ENCODE measurements at regions not wholly inside any gene's neighbourhood (a gene's known extent, or its start where the extent isn't known, plus 50 kb on each side); places are given as distances from the start of the nearest gene placed in this dataset.
A peak's percentile ranks its signal among the peaks of the same experiment; 100 is the strongest.

GRCh38 chr11:127496165-127496564 is 495.6 kb upstream of the KIRREL3 start:
- CTCF ChIA-PET, result no interaction called here
- FAIRE-seq, result no peak

GRCh38 chr11:127493330-127494022 is 492.9 kb upstream of the KIRREL3 start:
- Histone ChIP-seq H3K9me3 (no peaks in the 10 kb centered on the region), H3K4me1 (no peaks in the 10 kb centered on the region), H3K27ac (no peak overlapping the region), H3K4me3 (no peak overlapping the region), H3K4me2 (no peak overlapping the region)
- DNase-seq (ENCODE audit: low read depth in 1 of 2, low spot score in 1 of 2), result peak in 1 of 2 experiments; percentile 16
- under 1% methylated on average over 9 of the region's 9 CpGs for WGBS (ENCODE audit: missing lambda C conversion rate)
- FAIRE-seq, result no peak
- peak; percentile 43 to 50; a peak in 3 of 6 replicates for ATAC-seq
- ChIA-PET CTCF (interaction anchor here (1.3 to 1.4 kb wide), 2 partner anchors 28 to 1062 kb away, joined by 3 read pairs; no protein-coding TSS in a partner anchor), POLR2A (no interaction called here)
- TF ChIP-seq EHF (CRISPR knock-in tag; IDR thresholded peaks at IDR 0.05) (no peak), NPAS2 (CRISPR knock-in tag; IDR thresholded peaks at IDR 0.05; ENCODE audit: borderline replicate concordance) (no peak), BCL3 (IDR thresholded peaks at IDR 0.05) (no peak), RAD21 (conservative IDR thresholded peaks at IDR 0.05 in 1 of 2, IDR thresholded peaks at IDR 0.05 in 1 of 2) (peak in 1 of 2 experiments; percentile 25; a peak in 3 of 5 replicates), POLR2A (IDR thresholded peaks at IDR 0.05; ENCODE audit: low read length) (no peak), NR3C1 (IDR thresholded peaks at IDR 0.05) (no peak), CBX8 (IDR thresholded peaks at IDR 0.05) (no peak), TFCP2L1 (CRISPR knock-in tag; IDR thresholded peaks at IDR 0.05) (no peak), USF2 (IDR thresholded peaks at IDR 0.05) (no peak), SMC3 (IDR thresholded peaks at IDR 0.05) (peak; percentile 13; the same call in 1 of the 3 replicates), CTCF (IDR thresholded peaks at IDR 0.05) (peak; percentile 23; the same call in 1 of the 3 replicates), POLR2AphosphoS2 (conservative IDR thresholded peaks at IDR 0.05; ENCODE audit: low read length) (no peak)

More at GRCh38 chr11:127496165-127496564, 495.6 kb upstream of the KIRREL3 start:
- H3K4me1 ChIP-seq, result no peaks in the 10 kb centered on the region
- no peak overlapping the region for H3K27ac ChIP-seq
- DNase-seq (ENCODE audit: low read depth in 1 of 2, low spot score in 1 of 2), result no peak
- TF ChIP-seq REST (IDR thresholded peaks at IDR 0.05), result no peak
- no peak for TF ChIP-seq NR3C1 (IDR thresholded peaks at IDR 0.05)
- no peak for TF ChIP-seq TFCP2L1 (CRISPR knock-in tag; IDR thresholded peaks at IDR 0.05)
- TF ChIP-seq KDM1A (IDR thresholded peaks at IDR 0.05; ENCODE audit: low read depth), result no peak
- TF ChIP-seq RARB (CRISPR knock-in tag; IDR thresholded peaks at IDR 0.05), result no peak
- TF ChIP-seq FOSL2 (IDR thresholded peaks at IDR 0.05), result no peak
- TF ChIP-seq FOSL2 (CRISPR knock-in tag; IDR thresholded peaks at IDR 0.05), result no peak
- TF ChIP-seq TP53 (CRISPR knock-in tag; IDR thresholded peaks at IDR 0.05), result no peak
- TF ChIP-seq E2F6 (IDR thresholded peaks at IDR 0.05; ENCODE audit: borderline replicate concordance, low read depth), result no peak
- no peak for TF ChIP-seq CEBPB (IDR thresholded peaks at IDR 0.05)
- TF ChIP-seq SMC3 (IDR thresholded peaks at IDR 0.05), result no peak
- no peak for TF ChIP-seq POLR2AphosphoS2 (conservative IDR thresholded peaks at IDR 0.05; ENCODE audit: low read length)
- TF ChIP-seq MYC (IDR thresholded peaks at IDR 0.05; ENCODE audit: borderline replicate concordance, low read length), result no peak
- TF ChIP-seq MAZ (IDR thresholded peaks at IDR 0.05; ENCODE audit: borderline replicate concordance, low read depth, low read length), result no peak
- TF ChIP-seq RNF2 (IDR thresholded peaks at IDR 0.05; ENCODE audit: borderline replicate concordance, low read depth), result no peak
- no peak for TF ChIP-seq ZSCAN20 (CRISPR knock-in tag; IDR thresholded peaks at IDR 0.05)
- TF ChIP-seq GATA3 (IDR thresholded peaks at IDR 0.05; ENCODE audit: borderline replicate concordance), result no peak
- no peak for TF ChIP-seq EHF (CRISPR knock-in tag; IDR thresholded peaks at IDR 0.05)
- no peaks in the 10 kb centered on the region for H3K9me3 ChIP-seq
- POLR2A ChIA-PET, result no interaction called here
- WGBS (ENCODE audit: missing lambda C conversion rate), result 24% methylated on average over 7 of the region's 7 CpGs
- no peak overlapping the region for H3K4me2 ChIP-seq
- H3K4me3 ChIP-seq, result no peak overlapping the region
- no peak for ATAC-seq
